GM21381 (cell line): ENCODE measurements at regions not wholly inside any gene's neighbourhood (a gene's known extent, or its start where the extent isn't known, plus 50 kb on each side); places are given as distances from the start of the nearest gene placed in this dataset.
"Not testable (repeated sequence)": the region's sequence is repeated elsewhere in the genome, so short reads cannot be mapped to it uniquely, and the experiment has no call there.

ENCODE experiments used
- ATAC-seq: cut with Tn5 transposase; IDR thresholded peaks from one replicate; pipeline ENCODE4 v1.9.1; 2021; ENCODE audit warnings: mild to moderate bottlenecking, moderate library complexity; ENCODE audit not compliant: unreplicated experiment

GRCh38 chr12:19972325-19973288, 395.7 kb upstream of the PDE3A start:
- ATAC-seq = no peak

GRCh38 chr12:19978193-19978592, 390.1 kb upstream of the PDE3A start:
- ATAC-seq = no peak

- no peak for ATAC-seq
These were observed 388.8 kb upstream of the PDE3A start for GRCh38 chr12:19979584-19979983.

GRCh38 chr12:19981944-19982343, 386.4 kb upstream of the PDE3A start:
- ATAC-seq = no peak

- no peak for ATAC-seq
These were observed 380.3 kb upstream of the PDE3A start for GRCh38 chr12:19988001-19988400.

GRCh38 chr12:19988459-19988873, 379.9 kb upstream of the PDE3A start:
- no peak for ATAC-seq

GRCh38 chr12:19988948-19989347, 379.4 kb upstream of the PDE3A start:
- ATAC-seq = no peak

- ATAC-seq = no peak
These were observed 377.2 kb upstream of the PDE3A start for GRCh38 chr12:19991146-19991545.

- ATAC-seq = no peak
These were observed 376.0 kb upstream of the PDE3A start for GRCh38 chr12:19992311-19992710.

- no peak for ATAC-seq
These were observed 373.4 kb upstream of the PDE3A start for GRCh38 chr12:19994968-19995367.

- ATAC-seq = no peak
These were observed 370.5 kb upstream of the PDE3A start for GRCh38 chr12:19997656-19998400.

- ATAC-seq = no peak
These were observed 369.9 kb upstream of the PDE3A start for GRCh38 chr12:19998411-19998810.

- ATAC-seq = no peak
These were observed 369.2 kb upstream of the PDE3A start for GRCh38 chr12:19998961-19999804.

- ATAC-seq = no peak
These were observed 368.6 kb upstream of the PDE3A start for GRCh38 chr12:19999805-20000138.

GRCh38 chr12:20000229-20000849, 368.0 kb upstream of the PDE3A start:
- ATAC-seq = no peak

GRCh38 chr12:20003252-20003651, 365.1 kb upstream of the PDE3A start:
- ATAC-seq = no peak

GRCh38 chr12:20004952-20005351, 363.4 kb upstream of the PDE3A start:
- ATAC-seq = no peak

- ATAC-seq = no peak
These were observed 361.2 kb upstream of the PDE3A start for GRCh38 chr12:20006871-20007730.

GRCh38 chr12:20009965-20010364, 358.4 kb upstream of the PDE3A start:
- ATAC-seq = not testable (repeated sequence)

- ATAC-seq = no peak
These were observed 357.1 kb upstream of the PDE3A start for GRCh38 chr12:20011200-20011599.
